HepG2 (cell line): ENCODE measurements at regions not wholly inside any gene's neighbourhood (a gene's known extent, or its start where the extent isn't known, plus 50 kb on each side); places are given as distances from the start of the nearest gene placed in this dataset.

ENCODE experiments used
- ATAC-seq: fragments of 200-7000 bp; cut with Tn5 transposase; 3 replicates; pipeline ENCODE4 v1.9.1; 2020; ENCODE audit warnings: mild to moderate bottlenecking, moderate library complexity
- BruUV-seq: library from RNA; stranded (reverse); fragments of 400-500 nt; replicated peaks from 2 replicates; lab custom pipeline; 2021; lab: Mats Ljungman, UMichigan
- CTCF ChIA-PET: fragments of 300-600 bp; formaldehyde crosslinking; extraction: SDS; loops from one replicate; lab custom pipeline; 2021; ENCODE audit warnings: low total read pairs, inconsistent platforms, low intra/inter-chr PET ratio; lab: Yijun Ruan, JAX
- POLR2A ChIA-PET: fragments of 350-600 bp; sonication (Branson Sonifier 250); formaldehyde crosslinking; loops from one replicate; lab custom pipeline; 2020; ENCODE audit warnings: antibody characterized with exemption, inconsistent platforms; lab: Yijun Ruan, JAX
- DNase-seq: peaks from one replicate; pipeline ENCODE4 v3.0.0-alpha.2; 2015; ENCODE audit warnings: low spot score
- FAIRE-seq: peaks from 3 replicates; lab custom pipeline; 2011; peaks lifted over from hg19 to GRCh38; lab: Jason Lieb, UNC
- H2AFZ ChIP-seq: one replicate; pipeline ENCODE4 v1.6.1; 2011; ENCODE audit warnings: low read length, inconsistent platforms
- H3K27ac ChIP-seq: fragments of 300-600 bp; 3 replicates; pipeline ENCODE4 v1.8.0; 2011; ENCODE audit warnings: mixed run types, mild to moderate bottlenecking, mixed read lengths, low read length, inconsistent platforms; ENCODE audit not compliant: insufficient read depth; ENCODE audit errors: extremely low read length
- H3K27me3 ChIP-seq, 2 experiments: fragments of 200-600 bp in 1 of 2; 2 replicates in 1 of 2; 3 replicates in 1 of 2; pipeline versions ENCODE4 v1.6.0 to v1.8.0; 2011; ENCODE audit warnings: low read length in 2 of 2, mild to moderate bottlenecking in 2 of 2, moderate library complexity in 2 of 2, inconsistent platforms in 1 of 2; ENCODE audit not compliant: insufficient read depth in 2 of 2, control insufficient read depth in 1 of 2
- H3K36me3 ChIP-seq, 2 experiments: fragments of 200-600 bp in 1 of 2; replicated peaks in 1 of 2; 2 replicates in 1 of 2; 3 replicates in 1 of 2; pipeline versions ENCODE4 v1.5.1 to v1.8.0; 2011; ENCODE audit warnings: low read length in 2 of 2, inconsistent platforms in 1 of 2; ENCODE audit not compliant: insufficient read depth in 2 of 2, control insufficient read depth in 1 of 2
- H3K4me1 ChIP-seq: 2 replicates; pipeline ENCODE4 v1.5.1; 2012; ENCODE audit warnings: low read length, inconsistent platforms; ENCODE audit not compliant: insufficient read depth
- H3K4me2 ChIP-seq: 2 replicates; pipeline ENCODE4 v1.6.0; 2011; ENCODE audit warnings: low read depth, low read length, inconsistent platforms
- H3K4me3 ChIP-seq, 3 experiments: fragments of 200-600 bp in 1 of 3; sonication (generic), shearing (Covaris generic) in 1 of 3; replicated peaks in 1 of 3; 2 replicates each; pipeline ENCODE4 v1.5.1; 2011 to 2016; ENCODE audit warnings: low read length in 3 of 3, inconsistent platforms in 2 of 3, low read depth in 2 of 3, mild to moderate bottlenecking in 2 of 3, control low read depth in 1 of 3, mixed read lengths in 1 of 3; ENCODE audit not compliant: insufficient read depth in 1 of 3
- H3K79me2 ChIP-seq: one replicate; pipeline ENCODE4 v1.6.1; 2011; ENCODE audit warnings: low read length, inconsistent platforms; ENCODE audit not compliant: insufficient read depth
- H3K9ac ChIP-seq: 2 replicates; pipeline ENCODE4 v1.6.0; 2011; ENCODE audit warnings: mild to moderate bottlenecking, low read depth, low read length, inconsistent platforms; ENCODE audit not compliant: insufficient read depth
- H3K9me3 ChIP-seq: 2 replicates; pipeline ENCODE4 v1.5.1; 2012; ENCODE audit warnings: mild to moderate bottlenecking, low read length
- H4K20me1 ChIP-seq: 2 replicates; pipeline ENCODE4 v1.6.0; 2011; ENCODE audit warnings: inconsistent platforms, mild to moderate bottlenecking, low read length, moderate library complexity; ENCODE audit not compliant: insufficient read depth
- AGO1 ChIP-seq: fragments of 200-400 bp; formaldehyde crosslinking; IDR thresholded peaks from 2 replicates; pipeline ENCODE4 v1.6.1; 2017; ENCODE audit warnings: mild to moderate bottlenecking, low read depth, low read length, moderate library complexity; ENCODE audit not compliant: poor library complexity, severe bottlenecking
- MAFK ChIP-seq, 2 experiments: IDR thresholded peaks in 1 of 2; conservative IDR thresholded peaks in 1 of 2; 2 replicates each; pipeline ENCODE4 v1.6.1; 2011; ENCODE audit warnings: improper control_type of control experiment in 2 of 2, low read length in 2 of 2
- ZNF629 ChIP-seq: sonication (generic); formaldehyde crosslinking; conservative IDR thresholded peaks from 2 replicates; pipeline ENCODE4 v1.5.0; 2020; ENCODE audit warnings: missing genetic modification reagents
- ZSCAN21 ChIP-seq: sonication (generic); formaldehyde crosslinking; IDR thresholded peaks from 2 replicates; pipeline ENCODE4 v1.8.0; 2022; ENCODE audit warnings: mild to moderate bottlenecking, missing genetic modification reagents, moderate library complexity, borderline replicate concordance
- WGBS: methylation state at CpG from one replicate; pipeline ENCODE4 v1.1.6; 2017; ENCODE audit warnings: low lambda C conversion rate; 5-methylcytosine and 5-hydroxymethylcytosine counted together
- in situ Hi-C: cut with HindIII; loops from 2 replicates; pipeline ENCODE4 v1.10.0; 2017; ENCODE audit warnings: low pct_unique_long_range_greater_than_20kb; ENCODE audit not compliant: extremely low pct_ligation_motif_present
- intact Hi-C: fragments of 100-400 bp; cut with micrococcal nuclease; formaldehyde crosslinking; loops from one replicate; pipeline ENCODE4 v1.10.0; 2022; ENCODE audit not compliant: unreplicated experiment
- TF ChIP-seq, protein P1 (sequence below): sonication (generic); formaldehyde crosslinking; IDR thresholded peaks from 2 replicates; pipeline ENCODE4 v1.9.0; 2021; ENCODE audit warnings: missing genetic modification reagents, mild to moderate bottlenecking, borderline replicate concordance
- TF ChIP-seq, protein P2 (sequence below): fragments of 450-650 bp; IDR thresholded peaks from 2 replicates; pipeline ENCODE4 v1.6.1; 2017; ENCODE audit warnings: mild to moderate bottlenecking

DNA sequence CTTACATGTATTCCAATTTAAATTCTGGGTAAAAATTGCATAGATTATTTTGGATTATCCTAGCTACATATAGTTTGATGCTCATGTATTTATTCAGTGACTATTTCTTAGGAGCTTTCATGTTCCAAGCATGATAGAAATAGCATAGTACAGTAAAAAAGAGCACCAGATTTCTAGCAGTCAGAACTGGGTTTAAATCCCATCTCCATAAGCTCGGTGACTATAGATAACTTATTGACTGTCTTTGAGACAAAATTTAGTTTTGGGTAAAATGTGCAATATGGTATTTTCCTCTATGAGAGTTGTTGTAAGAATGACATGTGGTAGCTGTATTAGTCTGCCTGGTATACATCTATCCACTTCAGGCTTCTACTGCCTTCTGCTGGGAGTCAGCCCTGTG lies 889.6 kb downstream of the DTWD2 start (continued):
- TF ChIP-seq, protein P1, sequence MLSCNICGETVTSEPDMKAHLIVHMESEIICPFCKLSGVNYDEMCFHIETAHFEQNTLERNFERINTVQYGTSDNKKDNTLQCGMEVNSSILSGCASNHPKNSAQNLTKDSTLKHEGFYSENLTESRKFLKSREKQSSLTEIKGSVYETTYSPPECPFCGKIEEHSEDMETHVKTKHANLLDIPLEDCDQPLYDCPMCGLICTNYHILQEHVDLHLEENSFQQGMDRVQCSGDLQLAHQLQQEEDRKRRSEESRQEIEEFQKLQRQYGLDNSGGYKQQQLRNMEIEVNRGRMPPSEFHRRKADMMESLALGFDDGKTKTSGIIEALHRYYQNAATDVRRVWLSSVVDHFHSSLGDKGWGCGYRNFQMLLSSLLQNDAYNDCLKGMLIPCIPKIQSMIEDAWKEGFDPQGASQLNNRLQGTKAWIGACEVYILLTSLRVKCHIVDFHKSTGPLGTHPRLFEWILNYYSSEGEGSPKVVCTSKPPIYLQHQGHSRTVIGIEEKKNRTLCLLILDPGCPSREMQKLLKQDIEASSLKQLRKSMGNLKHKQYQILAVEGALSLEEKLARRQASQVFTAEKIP (CRISPR knock-in tag), result no peak

DNA sequence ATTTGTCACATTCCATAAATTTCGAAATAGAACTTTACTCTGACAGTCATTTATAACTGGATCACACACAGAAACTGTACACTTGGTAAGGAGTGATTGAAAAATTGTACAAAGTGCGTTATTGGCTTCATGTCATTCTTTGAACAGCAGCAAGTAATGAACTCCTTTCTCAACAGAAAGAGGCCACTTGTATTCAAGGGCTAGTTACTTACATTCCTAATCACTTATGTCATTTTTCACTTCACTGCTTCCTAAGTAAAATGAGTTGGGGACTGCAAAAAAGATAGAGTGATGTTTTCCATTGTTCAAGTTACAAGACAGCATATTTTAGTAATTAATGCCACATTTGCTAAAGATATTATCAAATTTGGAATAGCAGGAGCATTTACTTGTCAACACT lies 893.2 kb downstream of the DTWD2 start:
- Histone ChIP-seq H3K9ac (no peak overlapping the region), H3K4me1 (no peaks in the 10 kb centered on the region), H3K27ac (no peak overlapping the region), H3K79me2 (no peaks in the 10 kb centered on the region), H3K9me3 (no peaks in the 10 kb centered on the region), H3K4me3 (no peak overlapping the region), H3K4me2 (no peak overlapping the region), H3K36me3 (no peaks in the 10 kb centered on the region), H2AFZ (no peak overlapping the region), H4K20me1 (no peaks in the 10 kb centered on the region), H3K27me3 (no peaks in the 10 kb centered on the region)
- CTCF ChIA-PET, result no interaction called here
- ATAC-seq, result no peak
- in situ Hi-C loops, result no loop called here
- FAIRE-seq, result no peak
- WGBS, result 0% methylated on average over 2 of the region's 2 CpGs
- no TSS peak for BruUV-seq
- POLR2A ChIA-PET, result no interaction called here
- no peak for DNase-seq
- intact Hi-C loops, result no loop called here
- TF ChIP-seq ZNF629 (no peak), MAFK (conservative IDR thresholded peaks at IDR 0.05 in 1 of 2, IDR thresholded peaks at IDR 0.05 in 1 of 2; ENCODE audit: low read length in 2 of 2) (no peak), AGO1 (no peak), ZSCAN21 (no peak)
- TF ChIP-seq, protein P2, sequence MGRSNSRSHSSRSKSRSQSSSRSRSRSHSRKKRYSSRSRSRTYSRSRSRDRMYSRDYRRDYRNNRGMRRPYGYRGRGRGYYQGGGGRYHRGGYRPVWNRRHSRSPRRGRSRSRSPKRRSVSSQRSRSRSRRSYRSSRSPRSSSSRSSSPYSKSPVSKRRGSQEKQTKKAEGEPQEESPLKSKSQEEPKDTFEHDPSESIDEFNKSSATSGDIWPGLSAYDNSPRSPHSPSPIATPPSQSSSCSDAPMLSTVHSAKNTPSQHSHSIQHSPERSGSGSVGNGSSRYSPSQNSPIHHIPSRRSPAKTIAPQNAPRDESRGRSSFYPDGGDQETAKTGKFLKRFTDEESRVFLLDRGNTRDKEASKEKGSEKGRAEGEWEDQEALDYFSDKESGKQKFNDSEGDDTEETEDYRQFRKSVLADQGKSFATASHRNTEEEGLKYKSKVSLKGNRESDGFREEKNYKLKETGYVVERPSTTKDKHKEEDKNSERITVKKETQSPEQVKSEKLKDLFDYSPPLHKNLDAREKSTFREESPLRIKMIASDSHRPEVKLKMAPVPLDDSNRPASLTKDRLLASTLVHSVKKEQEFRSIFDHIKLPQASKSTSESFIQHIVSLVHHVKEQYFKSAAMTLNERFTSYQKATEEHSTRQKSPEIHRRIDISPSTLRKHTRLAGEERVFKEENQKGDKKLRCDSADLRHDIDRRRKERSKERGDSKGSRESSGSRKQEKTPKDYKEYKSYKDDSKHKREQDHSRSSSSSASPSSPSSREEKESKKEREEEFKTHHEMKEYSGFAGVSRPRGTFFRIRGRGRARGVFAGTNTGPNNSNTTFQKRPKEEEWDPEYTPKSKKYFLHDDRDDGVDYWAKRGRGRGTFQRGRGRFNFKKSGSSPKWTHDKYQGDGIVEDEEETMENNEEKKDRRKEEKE, result no peak
